Astrocyte of the cerebellum (primary cell): ENCODE measurements at regions not wholly inside any gene's neighbourhood (a gene's known extent, or its start where the extent isn't known, plus 50 kb on each side); places are given as distances from the start of the nearest gene placed in this dataset.
A peak's percentile ranks its signal among the peaks of the same experiment; 100 is the strongest.
"Not testable (repeated sequence)": the region's sequence is repeated elsewhere in the genome, so short reads cannot be mapped to it uniquely, and the experiment has no call there.

Source experiments
- DNase-seq: peaks from one replicate; pipeline ENCODE4 v3.0.0-alpha.2; 2011; ENCODE audit warnings: low read depth
- H3K4me3 ChIP-seq: 2 replicates; pipeline ENCODE4 v1.5.1; 2011; ENCODE audit warnings: mild to moderate bottlenecking, low read depth, low read length, moderate library complexity
- in situ Hi-C: cut with HindIII; loops from 2 replicates; pipeline ENCODE4 v1.10.0; 2017; ENCODE audit warnings: low sequenced_read_pairs
- TF ChIP-seq, protein P1 (sequence below): IDR thresholded peaks from 2 replicates; pipeline ENCODE4 v1.5.1; 2012; ENCODE audit warnings: low read length, low read depth, moderate library complexity, mild to moderate bottlenecking; ENCODE audit errors: missing control alignments

GRCh38 chrX:3943965-3944364 lies 230.5 kb upstream of the PRKX start:
- no peak for DNase-seq
- TF ChIP-seq, protein P1, sequence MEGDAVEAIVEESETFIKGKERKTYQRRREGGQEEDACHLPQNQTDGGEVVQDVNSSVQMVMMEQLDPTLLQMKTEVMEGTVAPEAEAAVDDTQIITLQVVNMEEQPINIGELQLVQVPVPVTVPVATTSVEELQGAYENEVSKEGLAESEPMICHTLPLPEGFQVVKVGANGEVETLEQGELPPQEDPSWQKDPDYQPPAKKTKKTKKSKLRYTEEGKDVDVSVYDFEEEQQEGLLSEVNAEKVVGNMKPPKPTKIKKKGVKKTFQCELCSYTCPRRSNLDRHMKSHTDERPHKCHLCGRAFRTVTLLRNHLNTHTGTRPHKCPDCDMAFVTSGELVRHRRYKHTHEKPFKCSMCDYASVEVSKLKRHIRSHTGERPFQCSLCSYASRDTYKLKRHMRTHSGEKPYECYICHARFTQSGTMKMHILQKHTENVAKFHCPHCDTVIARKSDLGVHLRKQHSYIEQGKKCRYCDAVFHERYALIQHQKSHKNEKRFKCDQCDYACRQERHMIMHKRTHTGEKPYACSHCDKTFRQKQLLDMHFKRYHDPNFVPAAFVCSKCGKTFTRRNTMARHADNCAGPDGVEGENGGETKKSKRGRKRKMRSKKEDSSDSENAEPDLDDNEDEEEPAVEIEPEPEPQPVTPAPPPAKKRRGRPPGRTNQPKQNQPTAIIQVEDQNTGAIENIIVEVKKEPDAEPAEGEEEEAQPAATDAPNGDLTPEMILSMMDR, result no peak
- in situ Hi-C loops, result no loop called here
- no peak overlapping the region for H3K4me3 ChIP-seq

DNA sequence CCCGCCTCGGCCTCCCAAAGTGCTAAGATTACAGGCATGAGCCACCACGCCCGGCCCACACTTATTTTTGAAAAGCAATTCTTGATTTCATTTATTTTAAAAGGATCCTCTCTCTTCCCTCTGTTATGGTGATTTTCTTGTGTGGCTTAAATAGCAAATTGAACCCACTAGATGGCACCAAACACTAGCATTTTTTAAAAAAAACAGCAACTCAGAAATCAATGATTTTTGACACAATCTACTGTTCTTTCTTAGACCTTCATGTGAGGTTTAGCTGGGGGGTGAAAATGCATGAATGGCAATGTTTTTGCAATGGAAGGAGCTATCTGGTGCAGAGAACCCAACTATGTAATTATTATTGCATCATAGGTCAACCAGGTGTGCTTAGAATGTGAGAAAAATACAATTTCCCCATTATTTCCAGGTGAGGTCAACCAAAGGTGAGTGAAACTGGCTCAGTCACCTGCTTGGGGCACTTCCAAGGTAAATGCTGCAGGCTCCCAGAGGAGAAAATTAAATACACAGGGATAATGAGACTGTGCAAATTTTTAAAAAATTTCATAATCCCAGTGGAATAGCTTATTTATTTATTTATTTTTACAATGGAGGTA lies 226.7 kb upstream of the PRKX start:
- H3K4me3 ChIP-seq, result no peak overlapping the region
- in situ Hi-C loops, result no loop called here
- TF ChIP-seq, protein P1, result peak; percentile 47
- peak; percentile 12 for DNase-seq

GRCh38 chrX:3938587-3938986 lies 225.1 kb upstream of the PRKX start:
- TF ChIP-seq, protein P1, result no peak
- no peak for DNase-seq
- H3K4me3 ChIP-seq, result no peak overlapping the region
- in situ Hi-C loops, result no loop called here

GRCh38 chrX:3935196-3935595 lies 221.7 kb upstream of the PRKX start:
- H3K4me3 ChIP-seq, DNase-seq, in situ Hi-C loops: not testable (repeated sequence)

GRCh38 chrX:3920424-3921017 lies 207.1 kb upstream of the PRKX start:
- in situ Hi-C loops, DNase-seq, H3K4me3 ChIP-seq: not testable (repeated sequence)

DNA sequence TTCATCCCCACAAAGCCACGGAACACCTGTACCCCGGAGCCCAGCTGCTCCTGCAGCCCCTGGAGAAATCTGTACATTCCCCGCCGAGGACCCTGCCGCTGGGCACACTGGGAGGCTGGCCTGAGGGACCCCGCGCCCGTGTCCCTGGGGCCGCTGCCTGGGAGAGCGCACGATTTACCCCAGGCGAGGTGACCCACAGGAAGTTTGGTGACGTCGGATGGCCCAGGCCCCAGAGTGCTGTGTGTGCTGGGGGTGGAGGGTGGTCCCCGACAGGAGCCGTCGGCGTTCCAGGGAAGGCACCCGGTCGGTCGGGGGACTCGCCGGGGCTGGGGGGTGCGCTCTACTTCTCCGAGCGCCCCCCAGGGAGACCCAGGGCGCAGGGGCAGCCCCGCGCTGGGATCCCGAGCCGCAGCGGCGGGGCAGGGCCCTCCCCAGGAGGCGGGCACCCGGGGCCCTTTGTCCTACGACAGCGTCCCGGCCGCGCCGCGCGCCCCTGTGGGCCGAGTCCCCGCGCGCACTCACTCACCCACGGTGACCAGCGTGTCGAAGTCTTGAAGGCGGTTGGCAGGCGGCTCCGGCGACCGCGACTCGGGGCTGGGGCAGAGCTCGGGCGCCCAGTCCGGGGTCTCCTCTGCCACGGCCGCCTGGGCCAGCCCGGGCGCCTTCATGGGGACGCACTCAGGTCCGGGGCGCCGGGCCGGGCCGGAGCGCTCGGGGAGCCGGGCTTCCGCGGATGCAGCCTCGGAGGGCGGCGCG lies 206.4 kb upstream of the PRKX start:
- in situ Hi-C loops, DNase-seq, H3K4me3 ChIP-seq: not testable (repeated sequence)

GRCh38 chrX:3914813-3915212 lies 201.4 kb upstream of the PRKX start:
- in situ Hi-C loops, H3K4me3 ChIP-seq, DNase-seq: not testable (repeated sequence)

DNA sequence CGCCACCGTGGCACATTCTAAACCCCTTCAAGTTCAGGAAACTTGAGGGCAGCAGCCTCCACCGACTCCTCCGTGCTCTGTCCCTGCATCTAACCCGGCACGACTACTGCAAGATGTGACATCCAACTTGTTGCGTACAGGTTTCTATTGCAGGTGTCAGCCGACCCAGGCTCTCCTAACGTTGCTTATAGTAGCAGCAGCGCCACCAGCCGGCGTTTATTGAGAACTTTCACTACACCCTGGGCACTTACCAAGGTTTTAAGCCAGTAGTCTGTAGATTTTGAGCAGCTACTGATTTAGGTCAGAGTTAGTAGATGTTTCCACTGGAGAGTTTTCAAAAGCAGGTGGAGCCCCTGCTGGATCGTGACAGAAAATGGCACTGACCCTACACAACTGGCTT lies 200.6 kb upstream of the PRKX start:
- DNase-seq, result not testable (repeated sequence)

DNA sequence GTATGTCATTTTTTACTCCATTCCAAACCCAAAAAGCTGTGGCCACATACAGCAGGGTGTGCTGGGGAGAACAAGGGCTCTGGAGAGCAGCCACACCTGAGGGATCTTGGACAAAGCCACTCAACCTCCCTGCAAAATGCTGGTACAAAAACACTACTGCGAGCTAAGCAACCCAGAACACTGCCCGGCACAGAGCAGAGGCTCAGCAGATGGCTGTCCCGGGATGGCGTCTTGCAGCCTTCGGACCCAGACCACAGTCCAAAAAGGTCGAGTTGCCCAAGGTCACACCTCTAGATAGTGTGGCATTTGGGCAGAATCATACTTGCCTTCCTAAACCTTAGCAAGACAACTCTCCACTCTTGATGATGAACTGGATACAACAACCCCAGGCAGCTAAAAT lies 197.6 kb upstream of the PRKX start:
- DNase-seq, in situ Hi-C loops, H3K4me3 ChIP-seq: not testable (repeated sequence)

More for the DNA sequence above, 200.6 kb upstream of the PRKX start:
- H3K4me3 ChIP-seq, in situ Hi-C loops: not testable (repeated sequence)

- in situ Hi-C loops, H3K4me3 ChIP-seq, DNase-seq: not testable (repeated sequence)
Observed at GRCh38 chrX:3910611-3911010, 197.2 kb upstream of the PRKX start.

DNA sequence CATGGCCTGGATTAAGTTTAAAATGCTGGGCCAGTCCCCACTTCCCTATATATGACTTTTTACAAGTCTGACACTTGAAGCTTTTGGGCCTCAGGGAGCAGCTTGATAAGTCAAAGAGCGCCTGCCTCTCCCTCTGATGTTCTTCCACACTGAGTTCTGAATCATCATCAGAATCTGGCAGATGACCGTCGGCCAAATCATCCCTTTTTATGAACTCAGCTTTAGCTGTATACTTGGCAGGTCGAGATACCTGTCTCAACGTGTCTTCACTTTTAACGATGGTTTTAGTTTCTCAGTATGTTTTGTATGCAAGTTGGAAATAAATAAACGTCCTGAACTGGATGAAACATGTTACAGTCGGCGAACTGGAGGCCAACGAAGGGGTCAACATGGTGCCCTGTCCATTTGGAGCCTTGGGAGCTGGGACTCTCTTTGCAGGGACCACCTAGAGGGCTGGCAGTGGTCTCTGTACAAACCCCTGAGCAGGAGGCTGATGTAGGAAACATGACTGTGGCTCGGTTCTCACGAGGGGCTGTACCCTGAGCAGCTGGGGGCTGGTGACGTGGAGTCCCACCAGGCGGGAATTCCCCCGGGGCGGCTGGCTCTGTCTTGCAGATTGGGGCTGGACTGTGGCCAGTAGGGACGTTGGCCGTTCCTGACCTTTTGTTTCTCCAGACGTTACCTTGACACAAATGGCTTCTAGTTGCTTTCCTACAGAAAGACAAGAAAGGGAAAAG lies 192.2 kb upstream of the PRKX start:
- in situ Hi-C loops, H3K4me3 ChIP-seq, DNase-seq: not testable (repeated sequence)

GRCh38 chrX:3902222-3902621 lies 188.8 kb upstream of the PRKX start:
- H3K4me3 ChIP-seq, DNase-seq, in situ Hi-C loops: not testable (repeated sequence)

DNA sequence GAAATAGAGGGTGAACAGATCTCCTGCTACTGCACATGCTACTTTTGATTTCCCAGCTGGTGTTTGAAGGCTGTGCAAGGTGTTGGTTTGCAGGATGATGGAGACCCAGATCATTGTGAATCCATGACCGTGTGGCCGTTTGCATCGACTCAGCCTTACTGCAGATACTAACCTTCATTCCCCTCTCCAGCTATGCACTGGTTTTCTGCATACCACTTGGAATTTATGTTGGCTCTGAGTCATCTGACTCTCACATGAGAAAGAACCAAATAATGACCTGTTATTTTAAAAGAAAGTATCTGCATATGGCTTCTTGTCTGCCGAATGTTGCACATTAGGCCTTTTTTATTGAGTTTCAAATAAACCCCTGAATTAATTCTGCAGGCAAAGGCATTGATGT lies 183.3 kb upstream of the PRKX start:
- DNase-seq, in situ Hi-C loops: not testable (repeated sequence)

More for the DNA sequence above, 183.3 kb upstream of the PRKX start:
- H3K4me3 ChIP-seq, result not testable (repeated sequence)
